ENCODE measurements at regions not wholly inside any gene's neighbourhood (a gene's known extent, or its start where the extent isn't known, plus 50 kb on each side); places are given as distances from the start of the nearest gene placed in this dataset.

- TF ChIP-seq POLR2A (conservative IDR thresholded peaks at IDR 0.05) = no peak
- TF ChIP-seq ATF3 (IDR thresholded peaks at IDR 0.05) = no peak
- TF ChIP-seq ATF3 (CRISPR knock-in tag; conservative IDR thresholded peaks at IDR 0.05) = no peak
- no peak for TF ChIP-seq SP2 (IDR thresholded peaks at IDR 0.05; ENCODE audit: extremely low read depth, low read depth, low read length, poor library complexity, severe bottlenecking)
- no peak for TF ChIP-seq THRA (IDR thresholded peaks at IDR 0.05)
- TF ChIP-seq SPI1 (IDR thresholded peaks at IDR 0.05; ENCODE audit: borderline replicate concordance, low read depth, low read length) = no peak
- no peak for TF ChIP-seq RAD51 (IDR thresholded peaks at IDR 0.05; ENCODE audit: borderline replicate concordance, low read depth)
- TF ChIP-seq NKRF (IDR thresholded peaks at IDR 0.05; ENCODE audit: borderline replicate concordance) = no peak
- no peak for TF ChIP-seq PHF21A (IDR thresholded peaks at IDR 0.05; ENCODE audit: borderline replicate concordance, low read depth)
- no peak for TF ChIP-seq CHD4 (IDR thresholded peaks at IDR 0.05; ENCODE audit: insufficient read depth, insufficient replicate concordance, low read depth, low read length, poor library complexity, severe bottlenecking)
- TF ChIP-seq NFRKB (IDR thresholded peaks at IDR 0.05; ENCODE audit: low read depth) = no peak
- no peak for TF ChIP-seq FOXK1 (CRISPR knock-in tag; IDR thresholded peaks at IDR 0.05; ENCODE audit: borderline replicate concordance)
- no peak for TF ChIP-seq EZH2 (IDR thresholded peaks at IDR 0.05; ENCODE audit: borderline replicate concordance, low read depth, low read length)
- TF ChIP-seq ZNF695 (CRISPR knock-in tag; IDR thresholded peaks at IDR 0.05) = no peak
- TF ChIP-seq ZNF639 (CRISPR knock-in tag; conservative IDR thresholded peaks at IDR 0.05 in 1 of 2, IDR thresholded peaks at IDR 0.05 in 1 of 2) = no peak
Measured at GRCh38 chr2:18647731-18648130, 58.4 kb upstream of the NT5C1B start.
